ENCODE measurements at regions not wholly inside any gene's neighbourhood (a gene's known extent, or its start where the extent isn't known, plus 50 kb on each side); places are given as distances from the start of the nearest gene placed in this dataset.

DNA sequence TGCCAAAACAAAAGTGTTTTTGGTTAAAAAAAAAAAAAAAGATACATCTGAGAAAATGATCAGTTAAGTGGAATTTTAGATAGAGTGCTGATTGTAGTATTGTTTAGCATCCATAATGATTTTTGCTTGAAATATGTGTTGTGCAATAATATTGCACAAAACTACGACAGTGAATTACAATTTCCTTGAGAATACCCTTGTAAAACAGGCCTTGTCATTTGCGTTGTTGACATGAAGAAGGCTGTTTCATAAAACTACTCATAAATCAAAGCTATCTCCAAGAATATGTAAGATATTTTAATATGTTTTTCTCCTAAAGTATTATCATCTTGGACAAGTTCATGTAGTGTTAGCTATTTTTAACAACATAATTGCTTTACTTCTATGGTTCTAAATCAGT, 1077.0 kb downstream of the LRFN5 start:
- TF ChIP-seq, protein P1, sequence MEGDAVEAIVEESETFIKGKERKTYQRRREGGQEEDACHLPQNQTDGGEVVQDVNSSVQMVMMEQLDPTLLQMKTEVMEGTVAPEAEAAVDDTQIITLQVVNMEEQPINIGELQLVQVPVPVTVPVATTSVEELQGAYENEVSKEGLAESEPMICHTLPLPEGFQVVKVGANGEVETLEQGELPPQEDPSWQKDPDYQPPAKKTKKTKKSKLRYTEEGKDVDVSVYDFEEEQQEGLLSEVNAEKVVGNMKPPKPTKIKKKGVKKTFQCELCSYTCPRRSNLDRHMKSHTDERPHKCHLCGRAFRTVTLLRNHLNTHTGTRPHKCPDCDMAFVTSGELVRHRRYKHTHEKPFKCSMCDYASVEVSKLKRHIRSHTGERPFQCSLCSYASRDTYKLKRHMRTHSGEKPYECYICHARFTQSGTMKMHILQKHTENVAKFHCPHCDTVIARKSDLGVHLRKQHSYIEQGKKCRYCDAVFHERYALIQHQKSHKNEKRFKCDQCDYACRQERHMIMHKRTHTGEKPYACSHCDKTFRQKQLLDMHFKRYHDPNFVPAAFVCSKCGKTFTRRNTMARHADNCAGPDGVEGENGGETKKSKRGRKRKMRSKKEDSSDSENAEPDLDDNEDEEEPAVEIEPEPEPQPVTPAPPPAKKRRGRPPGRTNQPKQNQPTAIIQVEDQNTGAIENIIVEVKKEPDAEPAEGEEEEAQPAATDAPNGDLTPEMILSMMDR (IDR thresholded peaks at IDR 0.05; ENCODE audit: low read depth, low read length) = no peak
- TF ChIP-seq MYC (IDR thresholded peaks at IDR 0.05; ENCODE audit: low read depth, low read length) = no peak
- TF ChIP-seq POLR2A (IDR thresholded peaks at IDR 0.05; ENCODE audit: extremely low read depth, insufficient read length) = no peak

All from NB4 (cell line).